Keratinocyte (primary cell): ENCODE measurements at regions not wholly inside any gene's neighbourhood (a gene's known extent, or its start where the extent isn't known, plus 50 kb on each side); places are given as distances from the start of the nearest gene placed in this dataset.

Experiments
- DNase-seq: peaks from one replicate; pipeline ENCODE4 v3.0.0-alpha.2; 2011; ENCODE audit warnings: low read depth, missing footprints, low spot score
- FAIRE-seq: peaks from 2 replicates; lab custom pipeline; 2011; peaks lifted over from hg19 to GRCh38; lab: Jason Lieb, UNC
- H2AFZ ChIP-seq: 2 replicates; pipeline ENCODE4 v1.6.0; 2012; ENCODE audit warnings: low read length, control low read depth, inconsistent platforms; ENCODE audit not compliant: control insufficient read depth
- H3K27ac ChIP-seq: 2 replicates; pipeline ENCODE4 v1.5.1; 2011; ENCODE audit warnings: low read length; ENCODE audit not compliant: control insufficient read depth, insufficient read depth
- H3K27me3 ChIP-seq: 3 replicates; pipeline ENCODE4 v1.6.0; 2011; ENCODE audit warnings: low read length; ENCODE audit not compliant: control insufficient read depth, insufficient read depth; ENCODE audit errors: extremely low read depth
- H3K36me3 ChIP-seq, 2 experiments: 2 replicates in 1 of 2; 3 replicates in 1 of 2; pipeline ENCODE4 v1.5.1; 2011; ENCODE audit warnings: low read length in 2 of 2, mild to moderate bottlenecking in 1 of 2; ENCODE audit not compliant: control insufficient read depth in 2 of 2, insufficient read depth in 2 of 2; ENCODE audit errors: extremely low read depth in 1 of 2
- H3K4me1 ChIP-seq: 3 replicates; pipeline ENCODE4 v1.5.1; 2011; ENCODE audit warnings: low read length; ENCODE audit not compliant: control insufficient read depth, insufficient read depth; ENCODE audit errors: extremely low read depth
- H3K4me2 ChIP-seq: 3 replicates; pipeline ENCODE4 v1.6.0; 2011; ENCODE audit warnings: low read depth, low read length; ENCODE audit not compliant: control insufficient read depth, insufficient read depth; ENCODE audit errors: extremely low read depth
- H3K4me3 ChIP-seq, 3 experiments: fragments of 200-600 bp in 1 of 3; sonication (generic) in 1 of 3; 2 replicates in 2 of 3; 3 replicates in 1 of 3; pipeline ENCODE4 v1.5.1; 2011 to 2016; ENCODE audit warnings: low read length in 3 of 3, mild to moderate bottlenecking in 3 of 3, control low read depth in 2 of 3, inconsistent platforms in 1 of 3, low read depth in 1 of 3, mixed read lengths in 1 of 3, mixed run types in 1 of 3, moderate library complexity in 1 of 3; ENCODE audit not compliant: control insufficient read depth in 2 of 3, insufficient read depth in 2 of 3; ENCODE audit errors: extremely low read depth in 1 of 3
- H3K79me2 ChIP-seq: 2 replicates; pipeline ENCODE4 v1.6.0; 2012; ENCODE audit warnings: low read length; ENCODE audit not compliant: control insufficient read depth, insufficient read depth
- H3K9ac ChIP-seq: 3 replicates; pipeline ENCODE4 v1.6.0; 2011; ENCODE audit warnings: low read length; ENCODE audit not compliant: control insufficient read depth, insufficient read depth; ENCODE audit errors: extremely low read depth
- H3K9me1 ChIP-seq: 3 replicates; pipeline ENCODE4 v1.6.0; 2011; ENCODE audit warnings: low read length; ENCODE audit not compliant: control insufficient read depth, insufficient read depth; ENCODE audit errors: extremely low read depth
- H3K9me3 ChIP-seq: 2 replicates; pipeline ENCODE4 v1.5.1; 2012; ENCODE audit warnings: low read depth, low read length; ENCODE audit not compliant: control insufficient read depth
- H4K20me1 ChIP-seq: 3 replicates; pipeline ENCODE4 v1.6.0; 2011; ENCODE audit warnings: low read length; ENCODE audit not compliant: control insufficient read depth, insufficient read depth; ENCODE audit errors: extremely low read depth
- EZH2 ChIP-seq: IDR thresholded peaks from one replicate; pipeline ENCODE4 v1.6.1; 2012; ENCODE audit warnings: inconsistent platforms, mild to moderate bottlenecking, low read length, moderate library complexity
- dilution Hi-C: fragments of 300-500 bp; cut with MboI; formaldehyde crosslinking; loops from one replicate; pipeline ENCODE4 v1.7.0; 2020; ENCODE audit warnings: low sequenced_read_pairs; ENCODE audit not compliant: extremely low pct_ligation_motif_present
- TF ChIP-seq, protein P1 (sequence below), 3 experiments: IDR thresholded peaks in 1 of 3; conservative IDR thresholded peaks in 1 of 3; optimal IDR thresholded peaks in 1 of 3; 2 replicates in 2 of 3; 3 replicates in 1 of 3; pipeline versions ENCODE3 to v1.5.1; 2011; ENCODE audit warnings: low read length in 3 of 3, mild to moderate bottlenecking in 3 of 3, moderate library complexity in 2 of 3, control low read depth in 1 of 3, inconsistent platforms in 1 of 3; ENCODE audit not compliant: insufficient read depth in 2 of 3; ENCODE audit errors: extremely low read depth in 1 of 3

DNA sequence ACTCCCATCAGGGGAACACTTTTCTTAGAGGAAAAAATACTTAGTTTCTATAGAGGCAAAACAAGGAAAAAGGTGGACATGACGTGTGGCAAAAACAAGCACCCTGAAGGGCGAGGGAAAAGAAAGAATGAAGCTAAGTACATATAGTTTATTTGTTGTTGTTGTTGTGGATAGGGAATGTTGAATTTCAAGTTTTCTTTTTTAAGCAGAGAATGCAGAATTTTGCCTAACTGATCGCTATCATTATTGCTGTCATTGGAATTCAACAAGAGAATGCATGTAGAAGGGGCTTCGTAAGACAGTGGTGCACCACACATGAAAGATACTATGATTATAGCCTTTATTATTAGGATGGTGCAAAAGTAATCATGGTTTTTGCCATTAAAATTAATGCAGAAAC lies 144.0 kb downstream of the LMO4 start:
- no peak overlapping the region for H3K4me2 ChIP-seq

DNA sequence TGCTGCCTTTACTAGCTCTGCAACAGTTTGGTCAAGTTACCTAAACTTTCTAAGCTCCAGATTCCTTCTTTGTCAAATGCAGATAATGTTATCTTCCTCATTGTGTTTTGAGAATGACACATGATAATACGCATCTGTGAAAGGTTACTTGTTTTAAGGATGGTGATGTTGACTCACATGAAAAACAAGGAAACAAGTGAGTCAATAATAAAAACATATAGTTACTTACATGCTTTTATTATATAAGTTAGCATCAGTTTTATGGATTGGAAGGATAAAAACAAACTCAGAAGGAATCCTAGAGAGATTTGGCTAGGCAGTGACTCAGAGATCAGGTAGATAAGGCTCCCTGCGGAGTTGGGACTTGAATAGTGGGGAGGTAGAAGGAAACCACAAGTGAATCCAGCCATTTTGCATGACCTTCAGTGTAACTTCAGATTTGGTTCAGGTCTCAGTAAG lies 144.6 kb downstream of the LMO4 start:
- Histone ChIP-seq H3K4me3 (no peak overlapping the region), H4K20me1 (no peaks in the 10 kb centered on the region), H3K36me3 (no peaks in the 10 kb centered on the region), H3K9ac (no peak overlapping the region), H3K9me1 (no peaks in the 10 kb centered on the region), H3K79me2 (no peaks in the 10 kb centered on the region), H3K4me1 (peaks cover 3% of the 10 kb centered on the region), H3K4me2 (no peak overlapping the region), H3K27me3 (no peaks in the 10 kb centered on the region), H3K27ac (no peak overlapping the region), H3K9me3 (no peaks in the 10 kb centered on the region), H2AFZ (no peak overlapping the region)
- TF ChIP-seq, protein P1, sequence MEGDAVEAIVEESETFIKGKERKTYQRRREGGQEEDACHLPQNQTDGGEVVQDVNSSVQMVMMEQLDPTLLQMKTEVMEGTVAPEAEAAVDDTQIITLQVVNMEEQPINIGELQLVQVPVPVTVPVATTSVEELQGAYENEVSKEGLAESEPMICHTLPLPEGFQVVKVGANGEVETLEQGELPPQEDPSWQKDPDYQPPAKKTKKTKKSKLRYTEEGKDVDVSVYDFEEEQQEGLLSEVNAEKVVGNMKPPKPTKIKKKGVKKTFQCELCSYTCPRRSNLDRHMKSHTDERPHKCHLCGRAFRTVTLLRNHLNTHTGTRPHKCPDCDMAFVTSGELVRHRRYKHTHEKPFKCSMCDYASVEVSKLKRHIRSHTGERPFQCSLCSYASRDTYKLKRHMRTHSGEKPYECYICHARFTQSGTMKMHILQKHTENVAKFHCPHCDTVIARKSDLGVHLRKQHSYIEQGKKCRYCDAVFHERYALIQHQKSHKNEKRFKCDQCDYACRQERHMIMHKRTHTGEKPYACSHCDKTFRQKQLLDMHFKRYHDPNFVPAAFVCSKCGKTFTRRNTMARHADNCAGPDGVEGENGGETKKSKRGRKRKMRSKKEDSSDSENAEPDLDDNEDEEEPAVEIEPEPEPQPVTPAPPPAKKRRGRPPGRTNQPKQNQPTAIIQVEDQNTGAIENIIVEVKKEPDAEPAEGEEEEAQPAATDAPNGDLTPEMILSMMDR (optimal IDR thresholded peaks at IDR 0.05 in 1 of 3, IDR thresholded peaks at IDR 0.05 in 1 of 3, conservative IDR thresholded peaks at IDR 0.05 in 1 of 3; ENCODE audit: extremely low read depth in 1 of 3, insufficient read depth in 2 of 3, low read length in 3 of 3): no peak
- TF ChIP-seq EZH2: no peak
- dilution Hi-C loops: no loop called here
- no peak for FAIRE-seq
- no peak for DNase-seq

More for the DNA sequence above, 144.0 kb downstream of the LMO4 start:
- TF ChIP-seq EZH2: no peak
- TF ChIP-seq, protein P1 (optimal IDR thresholded peaks at IDR 0.05 in 1 of 3, IDR thresholded peaks at IDR 0.05 in 1 of 3, conservative IDR thresholded peaks at IDR 0.05 in 1 of 3; ENCODE audit: extremely low read depth in 1 of 3, insufficient read depth in 2 of 3, low read length in 3 of 3): no peak
- dilution Hi-C loops: no loop called here
- H2AFZ ChIP-seq: no peak overlapping the region
- H3K9me3 ChIP-seq: no peaks in the 10 kb centered on the region
- no peak overlapping the region for H3K9ac ChIP-seq
- no peaks in the 10 kb centered on the region for H3K79me2 ChIP-seq
- H3K36me3 ChIP-seq: no peaks in the 10 kb centered on the region
- peaks cover 3% of the 10 kb centered on the region for H3K4me1 ChIP-seq
- no peaks in the 10 kb centered on the region for H3K27me3 ChIP-seq
- no peak overlapping the region for H3K4me3 ChIP-seq
- no peak for FAIRE-seq
- H4K20me1 ChIP-seq: no peaks in the 10 kb centered on the region
- H3K9me1 ChIP-seq: no peaks in the 10 kb centered on the region
- H3K27ac ChIP-seq: no peak overlapping the region
- no peak for DNase-seq
